VCaP (cell line): ENCODE measurements at regions not wholly inside any gene's neighbourhood (a gene's known extent, or its start where the extent isn't known, plus 50 kb on each side); places are given as distances from the start of the nearest gene placed in this dataset.

Experiments
- H3K27ac ChIP-seq: fragments of 450-650 bp; 2 replicates; pipeline ENCODE4 v1.5.1; 2017
- TF ChIP-seq, protein P1 (sequence below): fragments of 450-650 bp; conservative IDR thresholded peaks from 2 replicates; pipeline ENCODE4 v1.5.1; 2017; ENCODE audit warnings: mild to moderate bottlenecking, moderate library complexity

DNA sequence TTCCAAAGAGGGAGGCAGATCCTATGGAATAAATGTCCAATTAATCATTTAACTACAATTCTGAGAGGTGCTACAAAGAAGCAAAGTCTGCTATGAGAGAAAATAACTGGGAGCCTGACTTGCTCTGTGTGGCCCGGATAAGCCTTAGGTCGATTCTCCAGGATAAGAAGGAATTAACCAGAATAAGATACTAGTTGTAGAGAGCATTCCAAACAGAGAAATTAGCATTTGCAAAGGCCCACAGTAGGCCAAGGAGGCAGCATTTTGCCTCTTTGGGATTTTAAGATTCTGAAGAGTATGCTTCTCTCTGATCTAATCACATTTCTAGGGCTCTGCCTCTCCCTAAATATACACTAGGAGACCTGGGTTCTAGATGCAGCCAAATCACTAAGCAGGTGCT is 113.7 kb downstream of the SNX19 start:
- H3K27ac ChIP-seq, result no peak overlapping the region; the same call in 1 of the 2 replicates
- TF ChIP-seq, protein P1, sequence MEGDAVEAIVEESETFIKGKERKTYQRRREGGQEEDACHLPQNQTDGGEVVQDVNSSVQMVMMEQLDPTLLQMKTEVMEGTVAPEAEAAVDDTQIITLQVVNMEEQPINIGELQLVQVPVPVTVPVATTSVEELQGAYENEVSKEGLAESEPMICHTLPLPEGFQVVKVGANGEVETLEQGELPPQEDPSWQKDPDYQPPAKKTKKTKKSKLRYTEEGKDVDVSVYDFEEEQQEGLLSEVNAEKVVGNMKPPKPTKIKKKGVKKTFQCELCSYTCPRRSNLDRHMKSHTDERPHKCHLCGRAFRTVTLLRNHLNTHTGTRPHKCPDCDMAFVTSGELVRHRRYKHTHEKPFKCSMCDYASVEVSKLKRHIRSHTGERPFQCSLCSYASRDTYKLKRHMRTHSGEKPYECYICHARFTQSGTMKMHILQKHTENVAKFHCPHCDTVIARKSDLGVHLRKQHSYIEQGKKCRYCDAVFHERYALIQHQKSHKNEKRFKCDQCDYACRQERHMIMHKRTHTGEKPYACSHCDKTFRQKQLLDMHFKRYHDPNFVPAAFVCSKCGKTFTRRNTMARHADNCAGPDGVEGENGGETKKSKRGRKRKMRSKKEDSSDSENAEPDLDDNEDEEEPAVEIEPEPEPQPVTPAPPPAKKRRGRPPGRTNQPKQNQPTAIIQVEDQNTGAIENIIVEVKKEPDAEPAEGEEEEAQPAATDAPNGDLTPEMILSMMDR, result no peak

DNA sequence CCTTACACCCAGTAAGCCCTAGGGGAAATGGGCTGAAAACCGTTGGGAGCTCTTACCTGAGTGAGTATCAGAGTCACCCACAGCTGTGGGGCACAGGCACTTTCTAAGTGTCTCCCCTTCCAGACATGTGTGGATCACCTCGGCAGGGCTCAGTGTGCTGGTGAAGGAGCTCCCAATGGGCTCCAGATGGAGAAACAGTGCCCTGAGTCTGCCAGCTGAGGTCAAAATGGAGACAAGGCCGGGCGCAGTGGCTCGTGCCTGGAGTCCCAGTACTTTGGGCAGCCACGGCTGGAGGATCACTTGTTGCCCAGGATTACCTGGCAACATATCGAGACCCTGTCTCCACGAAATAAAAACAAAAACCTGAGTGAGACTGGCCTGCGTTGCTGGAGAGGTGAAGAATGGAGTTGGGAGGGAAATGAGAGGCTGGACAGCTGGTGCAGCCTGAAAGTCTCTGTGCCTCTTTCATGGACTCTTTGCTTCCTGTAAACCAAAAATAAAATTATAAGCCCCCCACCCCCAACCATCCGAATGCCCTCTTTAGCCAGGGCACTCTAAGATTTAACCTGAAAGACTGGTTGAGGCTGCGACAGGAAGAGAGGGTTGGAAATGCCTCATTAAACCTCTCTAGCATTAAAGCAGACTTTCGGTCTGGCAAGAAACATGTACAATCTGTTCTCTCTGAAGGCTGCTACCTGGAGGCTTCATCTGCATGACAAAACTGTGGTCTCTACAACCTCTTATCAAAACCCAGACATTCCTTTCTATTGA is 111.8 kb downstream of the SNX19 start:
- TF ChIP-seq, protein P1, result no peak
- H3K27ac ChIP-seq, result peak overlapping the region; percentile 88

DNA sequence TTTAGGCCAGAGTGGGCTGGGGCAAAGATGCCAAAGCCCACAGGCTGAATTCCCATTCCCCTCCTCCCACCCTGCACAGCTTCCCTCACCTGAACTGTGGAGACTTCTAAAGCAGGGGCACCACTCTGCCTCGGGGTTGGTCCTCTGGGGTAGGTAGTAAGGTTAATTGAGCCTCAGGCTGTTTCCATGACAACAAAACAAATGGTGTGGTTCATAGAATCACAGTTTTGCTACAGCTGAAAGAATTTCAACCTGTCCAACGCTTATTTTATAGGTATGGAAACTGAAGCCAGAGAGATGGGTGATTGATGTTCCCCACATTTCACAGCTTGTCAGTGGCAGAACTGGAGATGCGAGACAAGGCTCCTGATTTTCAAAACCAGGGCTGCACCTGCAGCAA is 109.5 kb downstream of the SNX19 start:
- no peak overlapping the region for H3K27ac ChIP-seq
- TF ChIP-seq, protein P1, result no peak

DNA sequence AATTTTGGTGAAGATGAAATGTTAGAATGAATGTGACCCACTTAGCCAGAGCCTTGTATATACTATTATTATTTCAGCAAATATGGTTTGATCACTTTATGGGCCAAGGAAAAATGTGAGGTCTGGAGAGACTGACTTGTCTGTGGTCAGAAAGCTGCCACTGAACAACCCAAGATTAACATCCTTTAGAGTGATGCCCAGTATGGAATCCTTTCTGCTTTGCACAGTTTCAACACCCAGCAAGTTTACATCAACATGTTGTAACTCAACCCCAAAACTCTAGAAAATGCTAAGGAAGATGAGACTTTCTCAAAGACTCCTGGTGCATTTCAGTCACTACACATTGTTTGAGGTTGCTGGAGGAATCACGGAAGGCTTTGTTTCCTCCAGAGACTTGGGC is 107.7 kb downstream of the SNX19 start:
- no peak overlapping the region for H3K27ac ChIP-seq
- TF ChIP-seq, protein P1, result no peak

DNA sequence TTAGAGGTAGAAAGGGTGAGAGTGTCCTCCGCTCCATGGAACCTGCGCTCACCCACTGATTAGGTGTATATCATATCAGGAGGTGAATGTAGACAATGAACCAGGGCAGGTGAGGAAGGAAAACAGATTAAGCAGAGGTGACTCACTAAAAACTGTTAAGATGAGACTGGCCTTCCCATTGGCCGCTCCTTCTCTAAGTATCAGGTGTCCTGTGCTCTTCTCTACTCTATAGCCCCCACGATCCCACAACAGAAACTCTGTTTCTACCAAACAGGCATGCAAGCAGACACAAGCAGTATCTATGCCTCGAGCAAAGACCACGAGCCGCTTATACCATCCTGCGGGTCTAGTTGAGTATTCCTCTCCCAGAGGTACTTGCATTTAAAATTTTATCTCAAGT is 103.1 kb downstream of the SNX19 start:
- TF ChIP-seq, protein P1, result no peak
- H3K27ac ChIP-seq, result no peak overlapping the region

DNA sequence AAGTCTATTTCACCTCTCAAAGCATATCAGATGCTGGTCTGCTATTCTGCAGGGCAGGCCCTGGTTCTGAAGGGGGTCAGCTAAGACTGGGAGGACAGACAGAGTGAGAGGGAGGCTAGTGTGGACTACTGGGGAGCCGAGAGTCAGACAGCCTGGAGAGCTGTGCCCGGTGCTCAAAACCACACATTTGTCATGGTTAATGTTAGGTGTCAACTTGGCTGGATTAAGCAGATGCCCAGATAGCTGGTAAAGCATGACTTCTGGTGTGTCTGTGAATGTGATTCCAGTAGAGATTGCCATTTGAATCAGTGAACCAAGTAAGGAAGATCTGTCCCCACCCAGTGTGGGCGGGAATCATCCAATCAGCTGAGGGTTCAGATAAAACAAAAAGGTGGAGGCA is 102.6 kb downstream of the SNX19 start:
- H3K27ac ChIP-seq, result no peak overlapping the region
- TF ChIP-seq, protein P1, result no peak

DNA sequence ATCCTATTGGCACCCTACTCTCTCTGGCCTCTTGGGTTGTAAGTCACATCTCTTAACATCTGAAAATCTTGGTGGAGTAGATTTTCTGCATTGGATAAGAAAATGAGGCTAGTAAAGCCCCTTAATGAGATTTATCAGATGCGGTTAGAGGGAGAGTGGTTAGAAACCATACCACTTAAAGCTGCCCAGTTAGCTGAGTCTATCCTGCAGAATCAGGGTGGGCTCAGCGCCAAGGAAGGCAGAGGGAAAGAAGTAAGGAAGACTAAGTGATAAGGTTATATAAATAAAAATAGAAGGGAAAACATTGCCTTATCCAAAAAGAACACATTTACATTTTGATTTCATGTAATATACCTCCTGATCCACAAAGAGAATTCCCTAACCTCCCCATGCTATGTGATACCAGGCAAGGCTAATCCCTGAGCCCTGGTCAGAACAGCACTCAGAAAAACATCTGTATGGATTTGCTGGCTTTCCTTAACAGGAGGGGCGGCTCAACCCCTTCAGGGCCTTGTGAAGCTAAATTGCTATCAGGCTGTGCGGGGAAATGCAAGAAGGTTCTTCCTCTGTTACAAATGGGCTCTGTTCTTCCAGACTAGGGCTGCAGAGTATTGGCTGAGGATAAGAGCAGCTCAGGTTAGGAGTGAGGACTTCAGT is 101.7 kb downstream of the SNX19 start:
- H3K27ac ChIP-seq, result no peak overlapping the region
- TF ChIP-seq, protein P1, result no peak
